DOHH2 (cell line): ENCODE measurements at regions not wholly inside any gene's neighbourhood (a gene's known extent, or its start where the extent isn't known, plus 50 kb on each side); places are given as distances from the start of the nearest gene placed in this dataset.

Source experiments
- H3F3A ChIP-seq: fragments of 200-600 bp; sonication (generic), shearing (Covaris generic); 2 replicates; pipeline ENCODE4 v1.6.0; 2016; ENCODE audit warnings: antibody characterized with exemption, mild to moderate bottlenecking; ENCODE audit not compliant: control insufficient read depth, insufficient read depth
- H3K27ac ChIP-seq: fragments of 200-600 bp; sonication (generic); 2 replicates; pipeline ENCODE4 v1.5.1; 2014; ENCODE audit warnings: low read depth, mild to moderate bottlenecking, low read length, moderate library complexity
- H3K27me3 ChIP-seq: fragments of 200-600 bp; sonication (generic); 2 replicates; pipeline ENCODE4 v1.6.1; 2014; ENCODE audit warnings: mild to moderate bottlenecking, low read length, mixed read lengths; ENCODE audit not compliant: control insufficient read depth
- H3K36me3 ChIP-seq: fragments of 200-600 bp; sonication (generic); 2 replicates; pipeline ENCODE4 v1.6.1; 2014; ENCODE audit warnings: mild to moderate bottlenecking, low read length, moderate library complexity, mixed read lengths; ENCODE audit not compliant: control insufficient read depth
- H3K4me1 ChIP-seq: fragments of 200-600 bp; sonication (generic); 2 replicates; pipeline ENCODE4 v1.6.1; 2014; ENCODE audit warnings: mild to moderate bottlenecking, low read length, mixed read lengths; ENCODE audit not compliant: control insufficient read depth
- H3K4me2 ChIP-seq: fragments of 200-600 bp; sonication (generic); 2 replicates; pipeline ENCODE4 v1.6.0; 2014; ENCODE audit warnings: mild to moderate bottlenecking, low read length, moderate library complexity
- H3K4me3 ChIP-seq: fragments of 200-600 bp; sonication (generic); 2 replicates; pipeline ENCODE4 v1.5.1; 2014; ENCODE audit warnings: mild to moderate bottlenecking, low read length, mixed read lengths
- H3K79me2 ChIP-seq: fragments of 200-600 bp; sonication (generic); 2 replicates; pipeline ENCODE4 v1.6.1; 2014; ENCODE audit warnings: mild to moderate bottlenecking, low read length, mixed read lengths; ENCODE audit not compliant: control insufficient read depth
- H3K9me2 ChIP-seq: fragments of 200-600 bp; sonication (generic); replicated peaks from 2 replicates; pipeline ENCODE4 v1.6.1; 2014; ENCODE audit warnings: mild to moderate bottlenecking, low read length, mixed read lengths; ENCODE audit not compliant: control insufficient read depth
- H3K9me3 ChIP-seq: fragments of 200-600 bp; sonication (generic); 2 replicates; pipeline ENCODE4 v1.6.1; 2014; ENCODE audit warnings: antibody characterized with exemption, low read length, mixed read lengths; ENCODE audit not compliant: control insufficient read depth, insufficient read depth
- H4K20me1 ChIP-seq: fragments of 200-600 bp; sonication (generic); 2 replicates; pipeline ENCODE4 v1.6.0; 2014; ENCODE audit warnings: low read depth, mild to moderate bottlenecking, antibody characterized with exemption, low read length, moderate library complexity; ENCODE audit not compliant: control insufficient read depth, insufficient read depth
- CTCF ChIP-seq: fragments of 200-600 bp; sonication (generic); IDR thresholded peaks from one replicate; pipeline ENCODE4 v1.5.1; 2014; ENCODE audit warnings: antibody characterized with exemption, mild to moderate bottlenecking, low read depth, low read length; ENCODE audit not compliant: poor library complexity, severe bottlenecking
- EZH2phosphoT487 ChIP-seq: fragments of 200-600 bp; sonication (generic); IDR thresholded peaks from 2 replicates; pipeline ENCODE4 v1.6.1; 2017; ENCODE audit warnings: borderline replicate concordance, mild to moderate bottlenecking, antibody characterized with exemption, low read length, moderate library complexity, mixed read lengths

- no peaks in the 10 kb centered on the region for H3K4me1 ChIP-seq
- no peaks in the 10 kb centered on the region for H3K9me3 ChIP-seq
- H3K4me3 ChIP-seq = no peak overlapping the region
- TF ChIP-seq EZH2phosphoT487 (no peak), CTCF (no peak)
- no peaks in the 10 kb centered on the region for H3K27me3 ChIP-seq
- no peaks in the 10 kb centered on the region for H4K20me1 ChIP-seq
- no peaks in the 10 kb centered on the region for H3F3A ChIP-seq
- no peaks in the 10 kb centered on the region for H3K9me2 ChIP-seq
- H3K36me3 ChIP-seq = no peaks in the 10 kb centered on the region
- no peaks in the 10 kb centered on the region for H3K79me2 ChIP-seq
- no peak overlapping the region for H3K4me2 ChIP-seq
- no peak overlapping the region for H3K27ac ChIP-seq
Measured at GRCh38 chr17:33832262-33832661, 422.8 kb upstream of the CCL2 start.

DNA sequence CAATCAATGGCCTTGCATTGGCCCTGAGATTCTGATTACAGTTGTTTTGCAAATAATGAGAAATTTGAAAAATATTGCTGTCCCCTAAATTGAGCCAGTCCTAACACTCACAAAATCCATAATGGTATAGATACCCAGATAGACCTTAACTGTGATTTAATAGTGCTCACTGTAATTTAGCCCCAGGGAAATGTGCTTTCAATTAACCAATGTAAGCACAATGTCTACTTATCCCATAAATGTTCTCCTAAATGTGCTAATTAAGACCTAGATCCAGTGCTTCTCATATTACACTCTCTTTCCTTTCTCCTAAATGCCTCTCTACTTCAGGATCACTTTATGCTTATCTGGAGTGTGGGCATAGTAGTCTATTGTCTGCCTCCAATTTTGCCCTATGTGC lies 417.8 kb upstream of the CCL2 start:
- Histone ChIP-seq H3K36me3 (no peaks in the 10 kb centered on the region), H3K79me2 (no peaks in the 10 kb centered on the region), H3K9me3 (no peaks in the 10 kb centered on the region), H3K4me3 (no peak overlapping the region), H3K4me1 (no peaks in the 10 kb centered on the region), H3K27me3 (no peaks in the 10 kb centered on the region; the same call in 1 of the 2 replicates), H3K27ac (no peak overlapping the region), H3K9me2 (no peaks in the 10 kb centered on the region), H3K4me2 (no peak overlapping the region), H3F3A (no peaks in the 10 kb centered on the region), H4K20me1 (no peaks in the 10 kb centered on the region)
- TF ChIP-seq CTCF (no peak), EZH2phosphoT487 (no peak)

DNA sequence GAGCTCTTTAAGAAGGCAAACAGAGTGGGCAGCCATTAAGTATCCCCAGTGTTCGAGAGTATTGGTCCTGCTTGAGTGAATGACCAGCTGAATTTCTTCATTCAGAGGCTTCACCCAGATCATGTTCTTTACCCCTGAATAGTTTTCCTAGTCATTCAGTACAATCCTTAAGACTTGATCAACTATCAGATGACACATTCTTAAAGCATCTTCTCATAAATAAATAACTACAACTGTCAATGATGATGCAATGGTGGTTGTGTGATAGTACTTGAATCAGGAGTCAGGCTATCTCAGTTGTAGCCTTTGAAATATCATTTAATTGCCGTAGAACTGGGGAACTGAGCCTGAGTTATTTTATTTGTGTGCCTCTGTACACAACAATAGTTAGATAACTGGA lies 416.8 kb upstream of the CCL2 start:
- Histone ChIP-seq H3K9me2 (no peaks in the 10 kb centered on the region), H4K20me1 (no peaks in the 10 kb centered on the region), H3K27me3 (no peaks in the 10 kb centered on the region; the same call in 1 of the 2 replicates), H3K36me3 (no peaks in the 10 kb centered on the region), H3K79me2 (no peaks in the 10 kb centered on the region), H3K4me3 (no peak overlapping the region), H3K4me1 (no peaks in the 10 kb centered on the region), H3K9me3 (no peaks in the 10 kb centered on the region), H3K27ac (no peak overlapping the region), H3K4me2 (no peak overlapping the region), H3F3A (no peaks in the 10 kb centered on the region)
- no peak for TF ChIP-seq EZH2phosphoT487
- TF ChIP-seq CTCF = no peak

- Histone ChIP-seq H3K36me3 (no peaks in the 10 kb centered on the region), H3K9me2 (no peaks in the 10 kb centered on the region), H3K9me3 (no peaks in the 10 kb centered on the region), H3K4me1 (no peaks in the 10 kb centered on the region), H3K4me3 (no peak overlapping the region), H3F3A (no peaks in the 10 kb centered on the region), H3K27ac (no peak overlapping the region), H3K27me3 (no peaks in the 10 kb centered on the region), H3K4me2 (no peak overlapping the region), H3K79me2 (no peaks in the 10 kb centered on the region), H4K20me1 (no peaks in the 10 kb centered on the region)
- TF ChIP-seq CTCF = no peak
- no peak for TF ChIP-seq EZH2phosphoT487
Measured at GRCh38 chr17:33847900-33848299, 407.2 kb upstream of the CCL2 start.
